ENCODE measurements at regions not wholly inside any gene's neighbourhood (a gene's known extent, or its start where the extent isn't known, plus 50 kb on each side); places are given as distances from the start of the nearest gene placed in this dataset.
A peak's percentile ranks its signal among the peaks of the same experiment; 100 is the strongest.

DNA sequence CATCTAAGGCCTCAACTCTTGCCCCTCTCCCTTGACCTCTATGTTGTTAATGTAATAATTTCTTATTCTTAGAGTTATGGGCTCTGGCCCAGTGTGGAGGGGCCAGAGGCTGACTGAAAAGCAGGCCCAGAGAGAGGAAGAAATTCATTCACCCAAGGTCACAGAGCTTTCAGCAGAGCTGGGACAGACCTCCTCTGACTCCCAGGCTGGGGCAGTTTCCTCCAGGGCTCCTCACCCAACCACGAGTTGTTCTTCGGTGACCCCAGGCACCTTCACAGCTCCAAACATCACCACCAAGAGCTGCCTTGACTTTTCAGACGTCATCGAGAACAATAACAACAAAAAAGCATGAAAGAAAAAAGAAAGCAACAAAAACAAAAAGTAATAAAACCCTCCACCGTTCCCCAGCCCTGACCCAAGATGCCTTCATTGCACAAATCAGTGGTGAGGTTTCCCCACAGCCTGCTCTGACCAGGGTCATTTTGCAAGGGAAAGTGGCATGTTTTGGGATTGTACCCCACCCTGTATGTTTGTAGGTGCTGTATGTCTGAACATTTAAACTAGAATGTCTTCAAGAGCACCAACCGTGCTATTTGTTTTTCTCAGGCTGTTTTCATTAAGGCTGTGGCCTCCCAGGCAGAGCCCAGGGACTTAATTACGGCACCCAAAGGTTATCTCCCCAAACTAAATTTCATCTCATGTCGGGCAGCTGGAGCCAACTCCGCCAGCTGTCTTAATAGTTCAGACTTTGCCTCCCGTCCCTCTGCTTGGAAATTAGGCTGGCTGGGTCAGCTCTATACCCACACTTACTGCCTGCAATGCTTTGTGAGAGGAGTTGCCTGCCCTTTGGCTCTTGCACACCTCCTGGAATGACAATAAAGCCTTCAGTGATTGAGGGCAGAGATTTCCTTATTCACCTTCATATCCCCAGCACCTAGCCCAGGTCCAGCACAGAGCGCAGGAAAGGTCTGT, 173.8 kb downstream of the RPLP1 start:
- no peak for DNase-seq (ENCODE audit: low read depth in 2 of 2)

- no peak for DNase-seq (ENCODE audit: low read depth in 2 of 2)
Observed at GRCh38 chr15:69627548-69628158, 175.0 kb downstream of the RPLP1 start.

GRCh38 chr15:69628256-69629093, 175.9 kb downstream of the RPLP1 start:
- no peak for DNase-seq (ENCODE audit: low read depth in 2 of 2)

- peak; percentile 5 to 34 for DNase-seq (ENCODE audit: low read depth in 2 of 2)
Observed at GRCh38 chr15:69629631-69630161, 177.1 kb downstream of the RPLP1 start.

GRCh38 chr15:69631005-69631404, 178.4 kb downstream of the RPLP1 start:
- DNase-seq (ENCODE audit: low read depth in 2 of 2), result no peak

- DNase-seq (ENCODE audit: low read depth in 2 of 2), result no peak
Observed at GRCh38 chr15:69631978-69632377, 179.4 kb downstream of the RPLP1 start.

GRCh38 chr15:69634860-69635259, 182.2 kb downstream of the RPLP1 start:
- no peak for DNase-seq (ENCODE audit: low read depth in 2 of 2)

- no peak for DNase-seq (ENCODE audit: low read depth in 2 of 2)
Observed at GRCh38 chr15:69636169-69636915, 183.7 kb downstream of the RPLP1 start.

DNA sequence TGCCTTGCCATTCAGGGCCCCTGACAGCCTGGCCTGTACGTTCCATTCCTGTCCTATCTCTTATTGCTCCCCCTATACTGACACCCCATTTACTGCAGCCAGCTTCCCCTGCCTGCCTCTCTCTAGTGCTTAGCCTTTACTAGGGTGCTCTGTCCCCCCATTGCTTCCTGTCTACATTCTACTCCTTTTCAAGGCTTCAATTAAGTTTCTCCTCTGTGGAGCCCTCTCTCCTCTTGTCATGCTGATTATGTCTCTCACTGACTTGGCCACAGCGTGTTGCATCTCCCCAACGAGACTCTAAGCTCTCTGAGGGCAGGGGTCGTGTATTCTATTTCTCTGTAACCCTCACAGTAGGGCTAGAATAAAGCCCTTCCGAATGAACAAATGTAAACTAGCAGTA, 185.2 kb downstream of the RPLP1 start:
- no peak for DNase-seq (ENCODE audit: low read depth in 2 of 2)

DNA sequence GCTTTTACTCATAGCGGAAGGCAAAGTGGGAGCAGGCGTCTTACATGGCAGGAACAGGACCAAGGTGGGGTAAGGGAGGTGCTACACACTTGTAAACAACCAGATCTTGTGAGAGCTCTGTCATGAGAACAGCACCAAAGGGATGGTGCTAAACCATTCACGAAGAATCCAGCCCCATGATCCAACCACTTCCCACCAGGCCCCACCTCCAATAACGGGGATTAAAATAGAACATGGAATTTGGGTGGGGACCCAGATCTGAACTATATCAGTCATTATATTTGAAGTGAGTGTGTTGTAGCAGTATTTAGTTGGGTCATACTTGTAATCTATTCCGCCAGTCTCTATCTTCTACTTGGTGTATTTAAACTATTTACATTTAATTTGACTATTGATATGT, 190.9 kb downstream of the RPLP1 start:
- no peak for DNase-seq (ENCODE audit: low read depth in 2 of 2)

- no peak for DNase-seq (ENCODE audit: low read depth in 2 of 2)
Observed at GRCh38 chr15:69643971-69644370, 191.4 kb downstream of the RPLP1 start.

DNA sequence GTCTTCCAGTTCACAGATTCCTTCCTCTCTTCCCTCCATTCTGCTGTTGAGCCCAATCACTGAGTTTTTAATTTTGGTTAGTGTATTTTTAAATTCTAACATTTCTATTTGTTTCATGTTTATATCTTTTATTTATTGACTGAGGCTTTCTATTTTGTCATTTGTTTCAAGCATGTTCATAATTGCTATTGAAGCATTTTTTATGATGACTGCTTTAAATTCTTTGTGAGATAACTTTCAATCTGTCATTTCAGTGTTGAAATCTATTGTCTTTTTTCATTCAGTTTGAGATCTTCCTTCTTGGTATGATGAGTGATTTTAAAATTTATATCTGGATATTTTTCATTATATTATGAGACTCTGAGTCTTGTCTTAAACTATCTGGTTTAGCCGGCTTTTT, 192.3 kb downstream of the RPLP1 start:
- DNase-seq (ENCODE audit: low read depth in 2 of 2), result no peak

GRCh38 chr15:69647142-69647513, 194.5 kb downstream of the RPLP1 start:
- DNase-seq (ENCODE audit: low read depth in 2 of 2), result no peak

DNA sequence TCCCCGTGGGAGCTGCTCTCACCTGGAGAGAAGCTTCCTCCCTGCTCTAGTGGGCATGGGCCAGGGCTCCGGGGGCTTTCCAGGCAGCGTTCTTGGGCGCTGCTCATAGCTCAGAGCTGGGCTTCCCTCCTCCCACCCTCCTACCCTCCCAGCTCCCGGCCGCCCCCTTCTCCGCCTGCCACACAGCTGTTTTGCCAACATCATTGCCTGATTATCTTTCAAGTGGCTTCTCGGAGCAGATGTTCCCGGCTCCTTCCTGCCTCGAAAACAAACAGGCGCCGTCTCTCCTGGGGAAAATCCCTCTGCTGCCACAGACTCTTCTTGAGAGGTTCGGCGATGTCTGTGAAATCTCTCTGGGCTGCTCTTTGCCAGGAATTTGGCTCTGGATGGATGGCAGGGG, 195.6 kb downstream of the RPLP1 start:
- no peak for DNase-seq (ENCODE audit: low read depth in 2 of 2)

GRCh38 chr15:69648775-69649735, 196.4 kb downstream of the RPLP1 start:
- no peak for DNase-seq (ENCODE audit: low read depth in 2 of 2)

DNA sequence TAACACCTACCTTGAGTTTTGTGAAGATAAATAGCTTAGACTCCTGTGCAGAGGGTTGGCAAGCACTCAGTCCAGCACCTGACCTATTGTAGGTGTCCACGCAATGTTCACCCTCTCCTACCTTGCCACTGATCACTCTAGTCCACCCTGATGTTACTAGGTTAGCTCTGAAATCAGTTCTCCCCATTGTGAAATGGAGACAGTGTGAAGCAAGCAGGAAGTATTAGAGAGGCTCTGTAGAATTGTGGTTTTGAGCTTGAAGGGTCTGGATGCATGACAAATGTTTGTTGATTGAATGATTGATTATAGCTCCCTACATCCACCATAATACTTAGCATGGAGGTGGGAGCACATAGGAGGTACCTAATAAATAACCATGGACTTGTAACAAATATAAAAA, 199.7 kb downstream of the RPLP1 start:
- DNase-seq (ENCODE audit: low read depth in 2 of 2), result no peak

GRCh38 chr15:69652751-69653305, 200.2 kb downstream of the RPLP1 start:
- DNase-seq (ENCODE audit: low read depth in 2 of 2), result no peak

DNA sequence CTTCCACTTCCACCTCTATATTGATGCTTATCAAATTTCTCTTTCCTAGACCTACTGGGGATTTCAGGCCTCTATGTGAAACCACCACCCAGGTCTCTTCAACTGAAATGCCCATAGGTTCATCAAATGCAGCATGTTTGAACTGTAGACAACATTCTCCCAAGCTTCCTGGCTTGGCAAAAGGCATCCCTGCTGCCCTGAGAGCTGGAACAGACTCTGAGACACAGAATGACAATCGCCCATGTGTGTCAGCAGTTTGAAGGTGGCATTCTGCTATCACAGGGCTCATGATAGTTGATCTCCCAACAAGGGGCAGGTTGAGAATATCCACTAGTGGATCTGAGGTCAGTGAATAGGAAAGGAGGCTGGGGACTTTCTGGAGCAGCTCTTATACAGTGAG, 200.7 kb downstream of the RPLP1 start:
- DNase-seq (ENCODE audit: low read depth in 2 of 2), result no peak

DNA sequence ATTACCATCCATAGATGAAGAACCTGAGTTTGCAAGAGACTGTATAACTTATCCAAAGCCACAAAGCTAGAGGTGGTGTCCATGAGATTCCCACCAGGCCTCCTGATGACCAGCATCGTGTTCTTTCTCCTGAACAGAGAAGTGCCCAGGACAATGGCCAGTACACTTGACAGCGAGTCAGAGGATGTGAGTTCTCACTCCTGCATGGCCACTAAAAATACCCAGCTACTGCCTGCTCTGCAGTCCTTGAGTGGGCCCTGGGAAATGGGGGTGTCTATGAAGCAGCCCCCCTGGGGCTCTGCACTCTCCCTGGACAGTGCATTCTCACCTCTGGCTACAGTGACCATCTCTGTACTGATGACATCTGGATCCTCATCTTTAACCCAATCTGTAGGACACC, 201.2 kb downstream of the RPLP1 start:
- no peak for DNase-seq (ENCODE audit: low read depth in 2 of 2)

All from stimulated activated CD8-positive, alpha-beta memory T cell treated with anti-CD3 and anti-CD28 coated beads, Interleukin-2, amount 100 ng/mL, for 48 hours (primary cell).